AG08396 (cell line): ENCODE measurements at regions not wholly inside any gene's neighbourhood (a gene's known extent, or its start where the extent isn't known, plus 50 kb on each side); places are given as distances from the start of the nearest gene placed in this dataset.
"Not testable (repeated sequence)": the region's sequence is repeated elsewhere in the genome, so short reads cannot be mapped to it uniquely, and the experiment has no call there.

Source experiments
- DNase-seq: peaks from one replicate; pipeline ENCODE4 v3.0.0; 2012; ENCODE audit warnings: low spot score, mixed read lengths

GRCh38 chr15:98088307-98088945, 127.9 kb downstream of the ARRDC4 start:
- not testable (repeated sequence) for DNase-seq

DNA sequence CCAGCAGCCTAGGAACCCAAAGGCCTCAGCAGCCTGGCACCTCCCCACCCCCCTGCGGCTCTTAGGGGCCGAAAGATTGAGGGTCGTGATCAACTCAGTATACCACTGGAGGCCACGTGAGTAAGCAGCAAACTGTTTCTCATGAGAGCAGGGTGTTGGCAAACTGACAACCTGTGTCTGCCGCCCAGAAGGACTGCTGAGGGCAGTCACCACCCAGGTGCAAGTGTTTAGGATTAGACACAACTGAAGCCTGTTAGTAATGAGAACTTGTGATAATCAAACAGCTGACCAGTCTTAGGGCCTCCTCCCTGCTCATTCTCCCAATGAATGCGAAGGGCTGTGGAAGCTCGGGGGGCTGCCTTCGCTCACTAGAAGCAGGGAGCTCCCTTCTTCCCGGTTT, 128.8 kb downstream of the ARRDC4 start:
- not testable (repeated sequence) for DNase-seq

- DNase-seq = not testable (repeated sequence)
Observed at GRCh38 chr15:98097986-98098385, 137.5 kb downstream of the ARRDC4 start.

DNA sequence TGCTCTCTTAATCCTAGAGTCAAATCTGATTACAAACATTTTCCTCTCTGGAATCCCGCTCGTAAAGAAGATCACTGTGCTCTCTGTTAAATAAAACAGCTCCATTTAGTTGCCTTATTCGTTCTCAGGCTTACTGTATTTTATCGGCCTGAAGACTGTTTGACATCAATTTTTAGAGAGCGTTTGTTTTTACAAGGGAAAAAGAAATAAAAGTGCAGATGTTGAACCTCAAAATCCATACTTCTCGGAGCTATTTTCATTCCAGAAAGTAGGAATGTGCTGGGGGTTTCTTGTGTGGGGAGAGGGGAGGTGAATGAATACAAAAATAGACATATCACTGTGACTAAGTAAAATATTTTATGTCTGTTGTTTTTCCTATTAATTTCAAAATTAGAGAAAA, 140.1 kb downstream of the ARRDC4 start:
- not testable (repeated sequence) for DNase-seq

- DNase-seq = no peak
Observed at GRCh38 chr15:98103570-98103969, 143.1 kb downstream of the ARRDC4 start.

- DNase-seq = not testable (repeated sequence)
Observed at GRCh38 chr15:98104386-98105151, 144.1 kb downstream of the ARRDC4 start.

- not testable (repeated sequence) for DNase-seq
Observed at GRCh38 chr15:98106615-98107194, 146.2 kb downstream of the ARRDC4 start.

DNA sequence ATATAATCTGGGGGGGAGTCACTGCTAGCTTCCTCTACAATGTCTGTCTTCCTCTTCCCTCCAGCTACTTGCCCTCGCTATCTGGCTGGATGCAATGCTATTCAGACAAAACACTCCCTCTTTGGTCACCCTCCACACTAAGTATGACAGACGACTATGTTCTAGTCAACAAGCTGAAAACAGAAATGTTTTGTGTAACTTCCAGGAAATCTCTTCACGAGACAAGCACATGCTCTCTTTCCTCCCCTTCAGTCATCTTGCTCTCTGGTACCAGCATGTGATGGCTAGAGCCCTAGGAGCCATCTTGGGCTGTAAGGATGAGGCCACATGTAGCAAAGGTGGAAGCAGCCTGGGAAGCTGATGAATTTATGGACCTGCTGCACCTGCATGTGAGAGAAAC, 151.3 kb downstream of the ARRDC4 start:
- no peak for DNase-seq

DNA sequence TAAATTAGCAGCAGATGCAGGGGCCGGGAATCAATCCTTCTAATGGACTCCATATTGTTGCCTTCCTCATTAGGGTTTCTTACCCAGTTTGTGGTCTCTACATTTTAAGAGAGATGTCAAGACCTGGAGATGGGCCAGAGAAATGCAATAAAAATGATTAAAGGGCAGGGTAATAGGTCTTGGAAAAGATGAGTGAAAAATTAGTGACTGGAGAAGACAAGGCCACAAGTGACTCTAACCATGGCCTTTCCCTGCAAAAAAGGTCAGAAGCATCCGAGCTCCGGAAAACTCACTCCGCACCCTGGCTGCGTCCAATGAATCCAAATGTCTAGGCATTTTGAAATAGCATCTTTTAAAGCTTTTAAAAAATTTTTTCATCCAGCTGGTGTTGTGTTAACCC, 152.8 kb downstream of the ARRDC4 start:
- no peak for DNase-seq

DNA sequence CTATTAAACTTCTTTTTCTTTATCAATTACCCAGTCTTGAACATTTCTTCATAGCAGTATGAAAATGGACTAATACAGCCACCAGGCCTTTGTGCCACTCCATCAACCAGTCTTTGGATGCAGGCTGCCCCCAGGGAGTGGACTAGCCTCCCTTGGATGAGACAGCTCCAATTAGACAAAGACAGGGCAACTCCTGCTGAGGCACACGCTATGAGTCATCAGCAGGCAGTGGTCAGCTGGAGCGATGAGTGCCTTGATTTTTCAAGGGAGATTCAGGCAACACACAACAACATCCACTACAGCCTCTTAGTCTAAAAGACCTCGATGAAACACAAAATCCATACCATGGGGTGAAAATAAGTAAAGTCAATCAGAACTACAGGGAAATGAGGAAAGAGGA, 160.1 kb downstream of the ARRDC4 start:
- DNase-seq = no peak

- DNase-seq = no peak
Observed at GRCh38 chr15:98121536-98121935, 161.0 kb downstream of the ARRDC4 start.

- DNase-seq = no peak
Observed at GRCh38 chr15:98121957-98122356, 161.5 kb downstream of the ARRDC4 start.

GRCh38 chr15:98123297-98123696, 162.8 kb downstream of the ARRDC4 start:
- DNase-seq = no peak

GRCh38 chr15:98123834-98124233, 163.3 kb downstream of the ARRDC4 start:
- no peak for DNase-seq

- DNase-seq = no peak
Observed at GRCh38 chr15:98124581-98124980, 164.1 kb downstream of the ARRDC4 start.

DNA sequence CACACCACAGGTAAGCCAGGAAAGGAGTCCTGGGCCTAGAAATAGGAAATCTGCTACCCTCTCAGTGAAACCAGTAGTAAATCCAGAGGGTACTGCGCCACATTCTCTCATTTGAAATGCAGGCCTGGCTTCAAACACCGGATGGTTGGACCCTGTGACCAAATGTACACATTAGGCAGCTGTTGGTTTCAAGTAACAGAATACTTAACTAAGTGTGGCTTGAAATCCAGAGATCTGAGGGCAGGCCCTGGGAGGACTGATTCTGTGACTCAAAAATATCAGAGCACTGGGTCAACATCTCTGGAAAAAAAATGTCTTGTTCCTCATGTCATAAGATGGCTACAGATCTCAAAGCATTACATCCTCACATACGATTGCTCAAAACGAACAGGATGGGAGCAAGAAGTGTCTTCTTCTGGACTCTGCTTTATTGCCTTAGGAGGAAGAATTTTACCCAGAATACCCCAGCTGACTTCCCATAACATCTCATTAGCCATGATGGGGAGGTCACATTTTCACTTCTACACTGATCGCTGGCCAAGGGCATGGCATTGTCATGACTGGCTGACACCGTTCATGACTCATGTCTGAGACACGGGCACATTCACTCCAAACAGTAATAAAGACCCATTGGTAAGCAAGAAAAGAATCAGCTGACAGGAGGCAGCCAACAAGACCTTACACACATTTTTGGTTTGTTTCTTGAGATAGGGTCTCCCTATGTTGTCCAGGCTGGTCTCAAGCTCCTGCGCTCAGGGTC, 166.0 kb downstream of the ARRDC4 start:
- DNase-seq = no peak

DNA sequence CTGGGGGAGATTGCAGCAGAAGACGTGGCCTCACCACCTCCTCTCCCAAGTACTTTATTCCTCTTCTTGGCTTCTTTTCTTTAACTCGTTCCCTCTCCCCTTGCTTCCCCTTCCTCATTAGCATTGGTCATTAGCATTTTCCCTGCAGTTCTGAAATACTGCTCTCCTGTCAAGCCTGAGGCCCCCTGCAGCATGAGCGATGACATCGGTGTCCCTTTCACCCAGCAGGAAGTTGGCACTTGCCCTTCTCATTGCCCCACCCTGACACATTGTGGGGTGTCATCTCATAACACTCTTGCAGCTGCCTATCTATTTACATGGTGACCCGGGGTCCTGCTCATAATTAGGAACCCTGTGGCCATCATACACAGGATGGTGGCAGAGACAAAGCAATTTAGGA, 167.1 kb downstream of the ARRDC4 start:
- DNase-seq = no peak

DNA sequence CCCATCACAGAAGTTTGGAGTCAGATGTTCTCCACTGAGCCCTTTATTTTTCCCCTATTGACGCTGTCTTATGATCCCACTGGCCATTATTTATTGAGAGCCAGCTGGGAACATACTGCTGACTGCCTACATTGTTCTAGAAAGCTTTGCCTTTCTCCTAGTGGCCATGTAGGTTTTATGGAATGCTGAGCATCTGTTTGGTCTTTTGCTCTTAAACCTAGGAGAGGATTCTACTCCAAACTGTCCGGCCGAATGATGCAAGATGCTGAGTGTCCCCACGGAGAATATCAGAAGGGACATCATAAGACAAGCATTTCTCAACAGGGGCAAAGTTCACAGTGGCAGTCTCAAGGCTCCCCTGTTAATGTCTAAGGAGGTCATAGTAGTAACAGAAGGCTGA, 171.4 kb downstream of the ARRDC4 start:
- no peak for DNase-seq

DNA sequence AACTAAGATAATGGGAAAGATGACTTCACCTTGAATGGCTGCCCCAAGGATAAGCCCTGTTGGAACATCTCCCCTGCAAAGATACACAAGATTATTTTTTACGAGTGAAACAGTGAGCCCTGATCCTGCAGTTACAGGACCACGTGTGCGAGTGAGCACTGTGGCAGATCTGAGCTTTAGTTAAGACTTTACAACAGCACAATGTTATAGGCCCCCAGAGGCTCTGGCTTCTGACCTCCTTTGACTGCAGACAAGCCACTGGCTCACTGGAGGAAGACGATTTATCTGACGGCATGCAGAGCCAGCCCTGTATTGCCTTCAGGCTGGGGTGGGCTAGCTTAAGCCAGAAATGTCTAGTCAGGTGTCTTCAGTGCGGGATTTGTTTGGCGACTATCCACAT, 174.4 kb downstream of the ARRDC4 start:
- DNase-seq = no peak

GRCh38 chr15:98138910-98139309, 178.4 kb downstream of the ARRDC4 start:
- DNase-seq = no peak

DNA sequence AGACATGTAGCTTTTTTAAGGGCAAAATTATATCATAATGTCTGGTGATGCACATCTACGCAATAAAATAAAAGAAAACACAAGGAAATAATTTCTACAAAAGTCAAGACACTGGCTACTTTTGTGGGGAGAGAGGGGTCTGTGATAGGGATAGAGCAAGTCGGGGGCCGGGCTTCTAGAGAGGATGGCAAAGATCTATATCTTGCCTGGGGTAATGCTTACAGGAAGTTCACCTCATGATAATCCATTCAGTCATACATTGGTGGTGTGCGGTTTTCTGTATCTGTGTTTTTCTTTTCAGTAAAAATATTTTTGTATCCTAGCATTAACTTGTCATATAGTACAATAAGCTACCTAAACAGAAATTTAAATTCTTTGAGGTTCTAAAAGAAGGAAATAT, 178.8 kb downstream of the ARRDC4 start:
- no peak for DNase-seq

DNA sequence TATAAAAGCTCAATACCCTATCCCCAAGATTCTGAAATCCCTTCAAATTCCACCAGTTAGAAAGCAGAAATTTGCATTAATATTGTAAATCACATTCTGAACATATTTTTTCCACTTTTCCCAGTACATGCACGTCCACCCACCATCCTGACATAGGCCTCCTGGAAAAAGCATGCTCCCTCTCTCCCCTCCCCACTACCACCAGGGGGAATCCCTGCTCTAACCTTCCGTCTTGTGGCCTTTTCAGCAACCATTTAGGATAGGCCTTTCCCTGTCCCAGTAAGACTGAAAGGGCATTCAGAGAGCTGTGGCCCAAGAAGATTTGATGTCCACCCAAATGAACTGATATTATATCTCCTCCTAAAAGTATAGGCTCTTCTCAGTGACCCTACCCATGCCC, 182.1 kb downstream of the ARRDC4 start:
- no peak for DNase-seq

- DNase-seq = no peak
Observed at GRCh38 chr15:98143116-98143515, 182.6 kb downstream of the ARRDC4 start.
